A549 (cell line): ENCODE measurements at regions not wholly inside any gene's neighbourhood (a gene's known extent, or its start where the extent isn't known, plus 50 kb on each side); places are given as distances from the start of the nearest gene placed in this dataset.

Experiments used
- ATAC-seq, 2 experiments: fragments of 200-7000 bp in 1 of 2; fragments of >200 bp in 1 of 2; cut with Nextera tagmentation in 1 of 2; cut with Tn5 transposase in 1 of 2; 3 replicates each; pipeline versions ENCODE4 v1.8.0 to v1.9.1; 2018 to 2020; ENCODE audit warnings: mild to moderate bottlenecking in 1 of 2, moderate library complexity in 1 of 2
- CTCF ChIA-PET: fragments of 300-600 bp; sonication (Branson Sonifier 250); formaldehyde crosslinking; extraction: SDS; loops from one replicate; lab custom pipeline; 2021; ENCODE audit warnings: antibody characterized with exemption, inconsistent platforms; lab: Yijun Ruan, JAX
- POLR2A ChIA-PET: fragments of 350-600 bp; formaldehyde crosslinking; extraction: SDS; loops from one replicate; lab custom pipeline; 2021; ENCODE audit warnings: antibody characterized with exemption, inconsistent platforms; lab: Yijun Ruan, JAX
- DNase-seq, 2 experiments: peaks; one replicate each; pipeline versions ENCODE4 v3.0.0 to v3.0.0-alpha.2; 2011 to 2016; ENCODE audit warnings: low read depth in 1 of 2, low spot score in 1 of 2
- FAIRE-seq: peaks from 2 replicates; lab custom pipeline; 2011; peaks lifted over from hg19 to GRCh38; lab: Jason Lieb, UNC
- H3K27ac ChIP-seq, 2 experiments: fragments of >200 bp; sonication (Bioruptor Twin); formaldehyde crosslinking; 3 replicates each; pipeline ENCODE4 v1.5.1; 2016 to 2017
- H3K4me1 ChIP-seq: fragments of >200 bp; sonication (Bioruptor Twin); formaldehyde crosslinking; 3 replicates; pipeline ENCODE4 v1.6.1; 2016
- H3K4me2 ChIP-seq: fragments of >200 bp; sonication (Bioruptor Twin); formaldehyde crosslinking; 3 replicates; pipeline ENCODE4 v1.6.1; 2016
- H3K4me3 ChIP-seq: fragments of >200 bp; sonication (Bioruptor Twin); formaldehyde crosslinking; 3 replicates; pipeline ENCODE4 v1.5.1; 2016
- H3K9me3 ChIP-seq: fragments of >200 bp; sonication (Bioruptor Twin); formaldehyde crosslinking; 3 replicates; pipeline ENCODE4 v1.6.1; 2016
- BHLHE40 ChIP-seq: IDR thresholded peaks from 2 replicates; pipeline ENCODE4 v1.6.1; 2012; ENCODE audit warnings: low read depth, low read length, inconsistent platforms
- CBX8 ChIP-seq: fragments of 200-600 bp; sonication (generic); IDR thresholded peaks from 2 replicates; pipeline ENCODE4 v1.6.1; 2016
- CHD2 ChIP-seq: fragments of 150-350 bp; IDR thresholded peaks from 2 replicates; pipeline ENCODE4 v1.6.1; 2014; ENCODE audit warnings: low read length; ENCODE audit not compliant: partially characterized antibody
- CHD4 ChIP-seq: fragments of 200-600 bp; sonication (generic); IDR thresholded peaks from 2 replicates; pipeline ENCODE4 v1.6.1; 2016; ENCODE audit warnings: antibody characterized with exemption, mild to moderate bottlenecking, borderline replicate concordance
- FOXS1 ChIP-seq: fragments of 250-450 bp; sonication (Bioruptor Pico); IDR thresholded peaks from 2 replicates; pipeline ENCODE4 v1.5.0; 2020; ENCODE audit warnings: mild to moderate bottlenecking, moderate library complexity
- JUNB ChIP-seq: fragments of >200 bp; sonication (Bioruptor Twin); formaldehyde crosslinking; IDR thresholded peaks from 2 replicates; pipeline ENCODE4 v1.6.1; 2016
- KDM1A ChIP-seq: fragments of 200-600 bp; sonication (generic); IDR thresholded peaks from 2 replicates; pipeline ENCODE4 v1.6.1; 2016; ENCODE audit warnings: low read depth, mild to moderate bottlenecking
- KDM5A ChIP-seq: fragments of 200-600 bp; sonication (generic); IDR thresholded peaks from 2 replicates; pipeline ENCODE4 v1.6.1; 2016; ENCODE audit warnings: antibody characterized with exemption, mild to moderate bottlenecking
- NPAS2 ChIP-seq: fragments of 250-450 bp; sonication (Bioruptor Pico); IDR thresholded peaks from 2 replicates; pipeline ENCODE4 v1.8.0; 2022; ENCODE audit warnings: mild to moderate bottlenecking, moderate library complexity, borderline replicate concordance
- NR3C1 ChIP-seq: fragments of >200 bp; sonication (Bioruptor Twin); formaldehyde crosslinking; IDR thresholded peaks from 3 replicates; pipeline ENCODE4 v1.6.1; 2017
- POLR2AphosphoS2 ChIP-seq: conservative IDR thresholded peaks from 2 replicates; pipeline ENCODE4 v1.6.1; 2012; ENCODE audit warnings: low read length, improper control_type of control experiment, inconsistent platforms
- RAD21 ChIP-seq, 2 experiments: fragments of >200 bp in 1 of 2; sonication (Bioruptor Twin) in 1 of 2; formaldehyde crosslinking in 1 of 2; IDR thresholded peaks in 1 of 2; conservative IDR thresholded peaks in 1 of 2; 2 replicates in 1 of 2; 3 replicates in 1 of 2; pipeline ENCODE4 v1.6.1; 2012 to 2018; ENCODE audit warnings: inconsistent platforms in 1 of 2
- RARB ChIP-seq: fragments of 250-450 bp; sonication (Bioruptor Pico); IDR thresholded peaks from 2 replicates; pipeline ENCODE4 v1.8.0; 2021; ENCODE audit warnings: mild to moderate bottlenecking, moderate library complexity
- RNF2 ChIP-seq: fragments of 200-600 bp; sonication (generic); IDR thresholded peaks from 2 replicates; pipeline ENCODE4 v1.6.1; 2016; ENCODE audit warnings: low read depth, mild to moderate bottlenecking, antibody characterized with exemption, moderate library complexity, borderline replicate concordance
- SMC3 ChIP-seq: fragments of >200 bp; sonication (Bioruptor Twin); formaldehyde crosslinking; IDR thresholded peaks from 3 replicates; pipeline ENCODE4 v1.6.1; 2018; ENCODE audit warnings: inconsistent platforms
- TFCP2L1 ChIP-seq: fragments of 250-450 bp; sonication (Bioruptor Pico); IDR thresholded peaks from 2 replicates; pipeline ENCODE4 v1.5.0; 2021; ENCODE audit warnings: mild to moderate bottlenecking
- ZC3H11A ChIP-seq: fragments of 450-650 bp; IDR thresholded peaks from 2 replicates; pipeline ENCODE4 v1.6.1; 2014; ENCODE audit warnings: antibody characterized with exemption, mild to moderate bottlenecking
- ZNF302 ChIP-seq: fragments of 250-450 bp; sonication (Bioruptor Pico); IDR thresholded peaks from 2 replicates; pipeline ENCODE4 v1.9.0; 2021; ENCODE audit warnings: inconsistent platforms, mild to moderate bottlenecking, moderate library complexity
- WGBS: methylation state at CpG from one replicate; pipeline ENCODE4 v1.1.6; 2017; ENCODE audit errors: missing lambda C conversion rate; 5-methylcytosine and 5-hydroxymethylcytosine counted together
- TF ChIP-seq, protein P1 (sequence below): IDR thresholded peaks from 2 replicates; pipeline ENCODE4 v1.6.1; 2012
- TF ChIP-seq, protein P2 (sequence below): fragments of 150-350 bp; IDR thresholded peaks from 2 replicates; pipeline ENCODE4 v1.6.1; 2014; ENCODE audit warnings: low read depth, mild to moderate bottlenecking, low read length
- TF ChIP-seq, protein P3 (sequence below): fragments of 250-450 bp; sonication (Bioruptor Pico); IDR thresholded peaks from 2 replicates; pipeline ENCODE4 v1.5.0; 2020; ENCODE audit warnings: low read depth, mild to moderate bottlenecking, moderate library complexity
- TF ChIP-seq, protein P4 (sequence below): fragments of 200-600 bp; sonication (generic); IDR thresholded peaks from 2 replicates; pipeline ENCODE4 v1.6.1; 2016; ENCODE audit warnings: antibody characterized with exemption, mild to moderate bottlenecking, moderate library complexity
- TF ChIP-seq, protein P5 (sequence below): fragments of 250-450 bp; sonication (Bioruptor Pico); IDR thresholded peaks from 2 replicates; pipeline ENCODE4 v1.5.0; 2021; ENCODE audit warnings: mild to moderate bottlenecking, moderate library complexity, borderline replicate concordance

DNA sequence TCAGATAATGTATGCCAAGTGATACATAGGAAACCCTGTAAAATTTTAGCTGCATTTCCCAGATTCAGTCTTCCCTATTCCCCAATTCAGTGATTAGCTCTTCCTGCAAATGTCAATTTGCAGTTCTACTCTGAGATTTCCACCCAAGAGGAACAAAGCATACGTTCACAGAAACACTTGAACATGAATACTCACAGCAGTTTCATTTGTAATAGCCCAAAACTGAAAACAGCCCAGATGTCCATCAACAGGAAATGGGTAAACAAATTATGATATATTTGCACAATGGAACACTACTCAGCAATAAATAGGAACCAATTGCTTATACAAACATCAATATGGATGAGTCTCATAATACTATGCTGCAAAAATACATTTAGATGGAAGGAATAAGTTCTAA, 194.2 kb downstream of the GXYLT1 start (continued):
- TF ChIP-seq, protein P1, sequence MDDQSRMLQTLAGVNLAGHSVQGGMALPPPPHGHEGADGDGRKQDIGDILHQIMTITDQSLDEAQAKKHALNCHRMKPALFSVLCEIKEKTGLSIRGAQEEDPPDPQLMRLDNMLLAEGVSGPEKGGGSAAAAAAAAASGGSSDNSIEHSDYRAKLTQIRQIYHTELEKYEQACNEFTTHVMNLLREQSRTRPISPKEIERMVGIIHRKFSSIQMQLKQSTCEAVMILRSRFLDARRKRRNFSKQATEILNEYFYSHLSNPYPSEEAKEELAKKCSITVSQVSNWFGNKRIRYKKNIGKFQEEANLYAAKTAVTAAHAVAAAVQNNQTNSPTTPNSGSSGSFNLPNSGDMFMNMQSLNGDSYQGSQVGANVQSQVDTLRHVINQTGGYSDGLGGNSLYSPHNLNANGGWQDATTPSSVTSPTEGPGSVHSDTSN = no peak

DNA sequence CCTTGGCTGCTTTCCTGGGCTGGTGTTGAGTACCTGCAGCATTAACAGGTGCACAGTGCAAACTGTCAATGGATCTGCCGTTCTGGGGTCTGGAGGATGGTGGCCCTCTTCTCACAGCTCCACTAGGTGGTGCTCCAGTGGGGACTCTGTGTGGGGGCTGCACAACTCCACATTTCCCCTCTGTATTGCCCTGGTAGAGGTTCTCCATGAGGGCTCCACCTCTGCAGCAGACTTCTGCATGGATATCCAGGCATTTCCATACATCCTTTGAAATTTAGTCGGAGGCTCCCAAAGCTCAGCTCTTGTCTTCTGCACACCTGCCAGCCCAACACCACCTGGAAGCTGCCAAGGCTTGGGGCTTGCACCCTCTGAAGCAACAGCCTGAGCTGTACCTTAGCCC, 198.6 kb downstream of the GXYLT1 start:
- no peak overlapping the region for H3K4me2 ChIP-seq
- ATAC-seq (no peak), FAIRE-seq (no peak), DNase-seq (no peak)
- no peaks in the 10 kb centered on the region for H3K4me1 ChIP-seq
- WGBS = 46% methylated on average over 2 of the region's 2 CpGs
- ChIA-PET POLR2A (no interaction called here), CTCF (interaction anchor here (0.6 kb wide), 1 partner anchor 950 kb away, joined by 4 read pairs; no protein-coding TSS in a partner anchor)
- no peak overlapping the region for H3K27ac ChIP-seq
- TF ChIP-seq JUNB (no peak), CHD2 (no peak), BHLHE40 (no peak), KDM1A (no peak), POLR2AphosphoS2 (no peak), RNF2 (no peak)
- peaks cover 12% of the 10 kb centered on the region for H3K9me3 ChIP-seq
- no peak overlapping the region for H3K4me3 ChIP-seq

DNA sequence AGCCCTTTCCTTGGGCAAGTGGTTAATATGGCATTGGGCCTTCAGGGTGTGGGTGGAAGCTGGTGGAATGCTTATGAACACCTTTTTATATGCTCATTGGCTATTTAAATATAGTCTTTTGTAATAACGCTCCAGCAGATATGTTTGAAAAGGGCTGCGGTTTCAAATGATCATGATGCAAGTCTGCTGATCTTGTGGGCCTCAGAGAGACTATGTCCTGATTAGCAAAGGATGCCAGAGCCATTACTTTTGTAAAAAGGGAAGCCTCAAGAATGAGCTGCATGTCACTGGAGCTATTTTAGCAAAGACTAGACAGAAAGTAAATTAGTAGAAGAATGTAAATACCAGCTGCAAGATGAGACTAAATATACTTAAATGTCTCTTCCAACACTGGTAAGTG, 200.5 kb downstream of the GXYLT1 start:
- FAIRE-seq = no peak
- Histone ChIP-seq H3K4me2 (no peak overlapping the region), H3K4me3 (no peak overlapping the region), H3K9me3 (peaks cover 12% of the 10 kb centered on the region), H3K4me1 (no peaks in the 10 kb centered on the region), H3K27ac (no peak overlapping the region)
- WGBS = 84% methylated on average over 2 of the region's 2 CpGs
- no peak for DNase-seq
- POLR2A ChIA-PET = no interaction called here
- no peak for ATAC-seq
- CTCF ChIA-PET = no interaction called here
- TF ChIP-seq ZC3H11A (no peak), CHD4 (no peak), TFCP2L1 (CRISPR knock-in tag) (no peak), RARB (CRISPR knock-in tag) (no peak), ZNF302 (CRISPR knock-in tag) (no peak), KDM1A (no peak), CBX8 (no peak)
- TF ChIP-seq, protein P2, sequence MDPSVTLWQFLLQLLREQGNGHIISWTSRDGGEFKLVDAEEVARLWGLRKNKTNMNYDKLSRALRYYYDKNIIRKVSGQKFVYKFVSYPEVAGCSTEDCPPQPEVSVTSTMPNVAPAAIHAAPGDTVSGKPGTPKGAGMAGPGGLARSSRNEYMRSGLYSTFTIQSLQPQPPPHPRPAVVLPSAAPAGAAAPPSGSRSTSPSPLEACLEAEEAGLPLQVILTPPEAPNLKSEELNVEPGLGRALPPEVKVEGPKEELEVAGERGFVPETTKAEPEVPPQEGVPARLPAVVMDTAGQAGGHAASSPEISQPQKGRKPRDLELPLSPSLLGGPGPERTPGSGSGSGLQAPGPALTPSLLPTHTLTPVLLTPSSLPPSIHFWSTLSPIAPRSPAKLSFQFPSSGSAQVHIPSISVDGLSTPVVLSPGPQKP = no peak
- TF ChIP-seq, protein P3, sequence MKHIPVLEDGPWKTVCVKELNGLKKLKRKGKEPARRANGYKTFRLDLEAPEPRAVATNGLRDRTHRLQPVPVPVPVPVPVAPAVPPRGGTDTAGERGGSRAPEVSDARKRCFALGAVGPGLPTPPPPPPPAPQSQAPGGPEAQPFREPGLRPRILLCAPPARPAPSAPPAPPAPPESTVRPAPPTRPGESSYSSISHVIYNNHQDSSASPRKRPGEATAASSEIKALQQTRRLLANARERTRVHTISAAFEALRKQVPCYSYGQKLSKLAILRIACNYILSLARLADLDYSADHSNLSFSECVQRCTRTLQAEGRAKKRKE = no peak
- TF ChIP-seq, protein P4, sequence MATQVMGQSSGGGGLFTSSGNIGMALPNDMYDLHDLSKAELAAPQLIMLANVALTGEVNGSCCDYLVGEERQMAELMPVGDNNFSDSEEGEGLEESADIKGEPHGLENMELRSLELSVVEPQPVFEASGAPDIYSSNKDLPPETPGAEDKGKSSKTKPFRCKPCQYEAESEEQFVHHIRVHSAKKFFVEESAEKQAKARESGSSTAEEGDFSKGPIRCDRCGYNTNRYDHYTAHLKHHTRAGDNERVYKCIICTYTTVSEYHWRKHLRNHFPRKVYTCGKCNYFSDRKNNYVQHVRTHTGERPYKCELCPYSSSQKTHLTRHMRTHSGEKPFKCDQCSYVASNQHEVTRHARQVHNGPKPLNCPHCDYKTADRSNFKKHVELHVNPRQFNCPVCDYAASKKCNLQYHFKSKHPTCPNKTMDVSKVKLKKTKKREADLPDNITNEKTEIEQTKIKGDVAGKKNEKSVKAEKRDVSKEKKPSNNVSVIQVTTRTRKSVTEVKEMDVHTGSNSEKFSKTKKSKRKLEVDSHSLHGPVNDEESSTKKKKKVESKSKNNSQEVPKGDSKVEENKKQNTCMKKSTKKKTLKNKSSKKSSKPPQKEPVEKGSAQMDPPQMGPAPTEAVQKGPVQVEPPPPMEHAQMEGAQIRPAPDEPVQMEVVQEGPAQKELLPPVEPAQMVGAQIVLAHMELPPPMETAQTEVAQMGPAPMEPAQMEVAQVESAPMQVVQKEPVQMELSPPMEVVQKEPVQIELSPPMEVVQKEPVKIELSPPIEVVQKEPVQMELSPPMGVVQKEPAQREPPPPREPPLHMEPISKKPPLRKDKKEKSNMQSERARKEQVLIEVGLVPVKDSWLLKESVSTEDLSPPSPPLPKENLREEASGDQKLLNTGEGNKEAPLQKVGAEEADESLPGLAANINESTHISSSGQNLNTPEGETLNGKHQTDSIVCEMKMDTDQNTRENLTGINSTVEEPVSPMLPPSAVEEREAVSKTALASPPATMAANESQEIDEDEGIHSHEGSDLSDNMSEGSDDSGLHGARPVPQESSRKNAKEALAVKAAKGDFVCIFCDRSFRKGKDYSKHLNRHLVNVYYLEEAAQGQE = no peak

DNA sequence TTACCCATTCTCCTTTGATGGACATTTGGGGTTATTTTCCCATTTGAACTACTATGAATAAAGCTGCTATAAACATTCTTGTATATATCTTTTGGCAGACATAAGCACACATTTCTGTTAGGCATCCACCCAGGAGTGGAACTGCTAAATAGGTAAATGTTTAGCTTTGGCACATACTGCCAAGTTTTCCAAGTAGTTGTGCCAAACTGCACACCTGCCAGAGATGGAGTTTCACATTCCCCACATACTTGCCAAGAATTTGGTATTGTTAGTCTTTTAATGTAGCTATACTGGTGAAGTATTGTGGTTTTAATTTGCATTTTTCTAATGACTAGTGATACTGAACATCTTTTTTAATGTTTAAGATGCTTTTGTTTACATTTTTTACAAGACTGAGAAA, 201.0 kb downstream of the GXYLT1 start:
- POLR2A ChIA-PET = no interaction called here
- no peak for FAIRE-seq
- no peak for DNase-seq
- Histone ChIP-seq H3K9me3 (peaks cover 12% of the 10 kb centered on the region), H3K4me3 (no peak overlapping the region), H3K4me1 (no peaks in the 10 kb centered on the region), H3K27ac (no peak overlapping the region), H3K4me2 (no peak overlapping the region)
- ATAC-seq = no peak
- CTCF ChIA-PET = no interaction called here
- TF ChIP-seq KDM5A (no peak), KDM1A (no peak), NPAS2 (no peak), NR3C1 (no peak), FOXS1 (no peak), POLR2AphosphoS2 (no peak), SMC3 (no peak), RAD21 (conservative IDR thresholded peaks at IDR 0.05 in 1 of 2, IDR thresholded peaks at IDR 0.05 in 1 of 2) (no peak)
- TF ChIP-seq, protein P5, sequence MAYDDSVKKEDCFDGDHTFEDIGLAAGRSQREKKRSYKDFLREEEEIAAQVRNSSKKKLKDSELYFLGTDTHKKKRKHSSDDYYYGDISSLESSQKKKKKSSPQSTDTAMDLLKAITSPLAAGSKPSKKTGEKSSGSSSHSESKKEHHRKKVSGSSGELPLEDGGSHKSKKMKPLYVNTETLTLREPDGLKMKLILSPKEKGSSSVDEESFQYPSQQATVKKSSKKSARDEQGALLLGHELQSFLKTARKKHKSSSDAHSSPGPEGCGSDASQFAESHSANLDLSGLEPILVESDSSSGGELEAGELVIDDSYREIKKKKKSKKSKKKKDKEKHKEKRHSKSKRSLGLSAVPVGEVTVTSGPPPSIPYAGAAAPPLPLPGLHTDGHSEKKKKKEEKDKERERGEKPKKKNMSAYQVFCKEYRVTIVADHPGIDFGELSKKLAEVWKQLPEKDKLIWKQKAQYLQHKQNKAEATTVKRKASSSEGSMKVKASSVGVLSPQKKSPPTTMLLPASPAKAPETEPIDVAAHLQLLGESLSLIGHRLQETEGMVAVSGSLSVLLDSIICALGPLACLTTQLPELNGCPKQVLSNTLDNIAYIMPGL (CRISPR knock-in tag) = no peak
- TF ChIP-seq, protein P1 = no peak
